OCI-LY7 (cell line): ENCODE measurements at regions not wholly inside any gene's neighbourhood (a gene's known extent, or its start where the extent isn't known, plus 50 kb on each side); places are given as distances from the start of the nearest gene placed in this dataset.

Experiments
- BruUV-seq: library from RNA; stranded (reverse); fragments of 400-500 nt; replicated peaks from 2 replicates; lab custom pipeline; 2021; lab: Mats Ljungman, UMichigan
- CTCF ChIA-PET: fragments of 300-600 bp; sonication (Branson Sonifier 250); formaldehyde crosslinking; loops from one replicate; lab custom pipeline; 2022; ENCODE audit warnings: antibody characterized with exemption; ENCODE audit not compliant: unreplicated experiment; lab: Charles Lee
- POLR2A ChIA-PET: fragments of 300-600 bp; sonication (Branson Sonifier 250); formaldehyde crosslinking; loops from one replicate; lab custom pipeline; 2022; ENCODE audit warnings: antibody characterized with exemption; lab: Charles Lee
- DNase-seq: peaks from one replicate; pipeline ENCODE4 v3.0.0-alpha.2; 2015; ENCODE audit warnings: low spot score
- H2AFZ ChIP-seq: fragments of 200-600 bp; sonication (generic), shearing (Covaris generic); 2 replicates; pipeline ENCODE4 v1.6.1; 2014; ENCODE audit warnings: mild to moderate bottlenecking, antibody characterized with exemption, low read length, moderate library complexity
- H3K27ac ChIP-seq: fragments of 200-600 bp; sonication (generic); 2 replicates; pipeline ENCODE4 v1.5.1; 2014; ENCODE audit warnings: mixed run types, low read depth, mild to moderate bottlenecking, moderate library complexity, low read length, inconsistent platforms; ENCODE audit not compliant: poor library complexity, severe bottlenecking
- H3K36me3 ChIP-seq: fragments of 200-600 bp; sonication (generic); 2 replicates; pipeline ENCODE4 v1.6.1; 2014; ENCODE audit warnings: mild to moderate bottlenecking, antibody characterized with exemption, low read length, moderate library complexity, mixed read lengths; ENCODE audit not compliant: insufficient read depth
- H3K4me1 ChIP-seq: fragments of 200-600 bp; sonication (generic); 2 replicates; pipeline ENCODE4 v1.5.1; 2014; ENCODE audit warnings: mild to moderate bottlenecking, low read length; ENCODE audit not compliant: insufficient read depth, poor library complexity, severe bottlenecking
- H3K4me2 ChIP-seq: fragments of 200-600 bp; sonication (generic); 2 replicates; pipeline ENCODE4 v1.6.1; 2014; ENCODE audit warnings: mild to moderate bottlenecking, low read length
- H3K4me3 ChIP-seq: fragments of 200-600 bp; sonication (generic); 2 replicates; pipeline ENCODE4 v1.5.1; 2014; ENCODE audit warnings: mild to moderate bottlenecking, low read depth, low read length; ENCODE audit not compliant: poor library complexity, severe bottlenecking
- H3K79me2 ChIP-seq: fragments of 200-600 bp; sonication (generic); 2 replicates; pipeline ENCODE4 v1.6.1; 2016; ENCODE audit warnings: low read depth, mild to moderate bottlenecking, low read length, moderate library complexity, mixed read lengths; ENCODE audit not compliant: insufficient read depth
- H3K9me2 ChIP-seq: fragments of 200-600 bp; sonication (generic); 2 replicates; pipeline ENCODE4 v1.6.1; 2016; ENCODE audit warnings: mild to moderate bottlenecking, low read length, mixed read lengths; ENCODE audit not compliant: insufficient read depth
- H3K9me3 ChIP-seq: fragments of 200-600 bp; sonication (generic); 2 replicates; pipeline ENCODE4 v1.6.1; 2014; ENCODE audit warnings: mild to moderate bottlenecking, mixed run types, low read length, mixed read lengths
- H4K20me1 ChIP-seq: fragments of 200-600 bp; sonication (generic); 2 replicates; pipeline ENCODE4 v1.6.1; 2014; ENCODE audit warnings: mild to moderate bottlenecking, antibody characterized with exemption, low read length, moderate library complexity, mixed read lengths; ENCODE audit not compliant: insufficient read depth
- EZH2phosphoT487 ChIP-seq: fragments of 200-600 bp; sonication (generic); IDR thresholded peaks from 2 replicates; pipeline ENCODE4 v1.6.1; 2018; ENCODE audit warnings: low read depth, borderline replicate concordance, mild to moderate bottlenecking, mixed run types, antibody characterized with exemption, low read length, moderate library complexity, mixed read lengths
- intact Hi-C: fragments of 100-400 bp; cut with micrococcal nuclease; formaldehyde crosslinking; loops from one replicate; pipeline ENCODE4 v1.10.0; 2022; ENCODE audit not compliant: unreplicated experiment
- TF ChIP-seq, protein P1 (sequence below): fragments of 200-600 bp; sonication (generic); conservative IDR thresholded peaks from 2 replicates; pipeline ENCODE4 v1.5.1; 2014; ENCODE audit warnings: mild to moderate bottlenecking, antibody characterized with exemption, low read length, moderate library complexity, mixed read lengths

GRCh38 chr5:74188351-74189105 is 452.0 kb downstream of the ENC1 start:
- CTCF ChIA-PET: no interaction called here
- intact Hi-C loops: no loop called here
- H3K79me2 ChIP-seq: no peaks in the 10 kb centered on the region

DNA sequence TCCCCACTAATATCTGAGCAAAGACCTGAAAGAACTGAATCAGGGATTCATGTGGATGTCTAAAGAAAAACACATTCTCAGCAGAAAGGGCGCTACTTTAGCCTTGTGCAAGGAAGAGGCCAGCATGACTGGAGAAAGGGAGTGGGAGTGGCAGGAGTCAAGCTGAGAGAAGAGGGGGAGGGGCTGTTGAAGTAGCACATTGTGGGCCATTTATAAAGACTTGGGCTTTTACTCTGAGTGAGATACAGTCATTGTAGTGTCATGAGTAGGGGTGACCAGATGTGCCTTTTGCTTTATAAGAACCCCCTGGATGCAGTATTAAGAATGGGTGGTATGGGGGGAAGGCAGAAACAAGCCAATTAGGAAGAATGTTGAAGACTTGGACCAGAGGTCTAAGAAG is 452.8 kb downstream of the ENC1 start:
- Histone ChIP-seq H3K9me2 (no peaks in the 10 kb centered on the region), H3K36me3 (no peaks in the 10 kb centered on the region), H3K79me2 (no peaks in the 10 kb centered on the region), H3K9me3 (no peaks in the 10 kb centered on the region), H3K4me1 (no peaks in the 10 kb centered on the region), H3K27ac (no peak overlapping the region), H2AFZ (no peak overlapping the region), H3K4me3 (no peak overlapping the region), H4K20me1 (no peaks in the 10 kb centered on the region), H3K4me2 (no peak overlapping the region)
- POLR2A ChIA-PET: no interaction called here
- intact Hi-C loops: no loop called here
- no TSS peak for BruUV-seq
- DNase-seq: no peak
- CTCF ChIA-PET: no interaction called here
- TF ChIP-seq, protein P1, sequence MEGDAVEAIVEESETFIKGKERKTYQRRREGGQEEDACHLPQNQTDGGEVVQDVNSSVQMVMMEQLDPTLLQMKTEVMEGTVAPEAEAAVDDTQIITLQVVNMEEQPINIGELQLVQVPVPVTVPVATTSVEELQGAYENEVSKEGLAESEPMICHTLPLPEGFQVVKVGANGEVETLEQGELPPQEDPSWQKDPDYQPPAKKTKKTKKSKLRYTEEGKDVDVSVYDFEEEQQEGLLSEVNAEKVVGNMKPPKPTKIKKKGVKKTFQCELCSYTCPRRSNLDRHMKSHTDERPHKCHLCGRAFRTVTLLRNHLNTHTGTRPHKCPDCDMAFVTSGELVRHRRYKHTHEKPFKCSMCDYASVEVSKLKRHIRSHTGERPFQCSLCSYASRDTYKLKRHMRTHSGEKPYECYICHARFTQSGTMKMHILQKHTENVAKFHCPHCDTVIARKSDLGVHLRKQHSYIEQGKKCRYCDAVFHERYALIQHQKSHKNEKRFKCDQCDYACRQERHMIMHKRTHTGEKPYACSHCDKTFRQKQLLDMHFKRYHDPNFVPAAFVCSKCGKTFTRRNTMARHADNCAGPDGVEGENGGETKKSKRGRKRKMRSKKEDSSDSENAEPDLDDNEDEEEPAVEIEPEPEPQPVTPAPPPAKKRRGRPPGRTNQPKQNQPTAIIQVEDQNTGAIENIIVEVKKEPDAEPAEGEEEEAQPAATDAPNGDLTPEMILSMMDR: no peak
- no peak for TF ChIP-seq EZH2phosphoT487

More at GRCh38 chr5:74188351-74189105, 452.0 kb downstream of the ENC1 start:
- Histone ChIP-seq H3K4me1 (no peaks in the 10 kb centered on the region), H3K27ac (no peak overlapping the region), H2AFZ (no peak overlapping the region), H3K4me2 (no peak overlapping the region), H4K20me1 (no peaks in the 10 kb centered on the region), H3K36me3 (no peaks in the 10 kb centered on the region), H3K9me3 (no peaks in the 10 kb centered on the region), H3K4me3 (no peak overlapping the region), H3K9me2 (no peaks in the 10 kb centered on the region)
- DNase-seq: no peak
- TF ChIP-seq, protein P1: no peak
- TF ChIP-seq EZH2phosphoT487: no peak
- POLR2A ChIA-PET: no interaction called here
- no TSS peak for BruUV-seq
